GM18517 (cell line): ENCODE measurements at regions not wholly inside any gene's neighbourhood (a gene's known extent, or its start where the extent isn't known, plus 50 kb on each side); places are given as distances from the start of the nearest gene placed in this dataset.

Experiments used
- ATAC-seq: cut with Tn5 transposase; IDR thresholded peaks from one replicate; pipeline ENCODE4 v1.9.1; 2021; ENCODE audit warnings: mild to moderate bottlenecking, moderate library complexity; ENCODE audit not compliant: unreplicated experiment

GRCh38 chr2:238963161-238963970 is 115.5 kb downstream of the TWIST2 start:
- ATAC-seq, result no peak

GRCh38 chr2:238963971-238964328 is 116.1 kb downstream of the TWIST2 start:
- no peak for ATAC-seq

- ATAC-seq, result no peak
These were observed 116.7 kb downstream of the TWIST2 start for GRCh38 chr2:238964544-238965067.

GRCh38 chr2:238965371-238966071 is 117.6 kb downstream of the TWIST2 start:
- ATAC-seq, result no peak

- ATAC-seq, result no peak
These were observed 118.4 kb downstream of the TWIST2 start for GRCh38 chr2:238966072-238966937.

- ATAC-seq, result no peak
These were observed 119.4 kb downstream of the TWIST2 start for GRCh38 chr2:238967031-238967977.

GRCh38 chr2:238967978-238968360 is 120.1 kb downstream of the TWIST2 start:
- no peak for ATAC-seq

- ATAC-seq, result no peak
These were observed 120.9 kb downstream of the TWIST2 start for GRCh38 chr2:238968616-238969384.

- no peak for ATAC-seq
These were observed 122.0 kb downstream of the TWIST2 start for GRCh38 chr2:238969857-238970256.

GRCh38 chr2:238970553-238971081 is 122.7 kb downstream of the TWIST2 start:
- ATAC-seq, result peak; percentile 55

GRCh38 chr2:238971318-238972145 is 123.6 kb downstream of the TWIST2 start:
- no peak for ATAC-seq

- ATAC-seq, result no peak
These were observed 124.2 kb downstream of the TWIST2 start for GRCh38 chr2:238972146-238972445.

- no peak for ATAC-seq
These were observed 125.3 kb downstream of the TWIST2 start for GRCh38 chr2:238973038-238973739.

- no peak for ATAC-seq
These were observed 126.2 kb downstream of the TWIST2 start for GRCh38 chr2:238974081-238974480.

GRCh38 chr2:238974501-238975166 is 126.7 kb downstream of the TWIST2 start:
- ATAC-seq, result no peak

GRCh38 chr2:238975408-238975807 is 127.5 kb downstream of the TWIST2 start:
- ATAC-seq, result no peak

GRCh38 chr2:238978497-238978896 is 130.6 kb downstream of the TWIST2 start:
- ATAC-seq, result no peak
